ENCODE measurements at regions not wholly inside any gene's neighbourhood (a gene's known extent, or its start where the extent isn't known, plus 50 kb on each side); places are given as distances from the start of the nearest gene placed in this dataset.

GRCh38 chr5:143506836-143507552, 103.5 kb upstream of the NR3C1 start (continued):
- TF ChIP-seq ZNF142 (CRISPR knock-in tag; IDR thresholded peaks at IDR 0.05) (no peak), ZFP62 (CRISPR knock-in tag; IDR thresholded peaks at IDR 0.05) (no peak), BRF2 (CRISPR knock-in tag; IDR thresholded peaks at IDR 0.05) (no peak), ZNF761 (CRISPR knock-in tag; conservative IDR thresholded peaks at IDR 0.05) (no peak), TRIM22 (IDR thresholded peaks at IDR 0.05) (no peak), NCOA2 (CRISPR knock-in tag; IDR thresholded peaks at IDR 0.05) (peak; percentile 99), GATAD1 (CRISPR knock-in tag; IDR thresholded peaks at IDR 0.05) (peak; percentile 41; the same call in 1 of the 2 replicates), IRF9 (CRISPR knock-in tag; IDR thresholded peaks at IDR 0.05; ENCODE audit: borderline replicate concordance) (no peak; the same call in 1 of the 2 replicates), EP300 (IDR thresholded peaks at IDR 0.05; ENCODE audit: low read depth in 2 of 2, low read length in 2 of 2) (peak; percentile 76 to 99), EP300 (CRISPR knock-in tag; IDR thresholded peaks at IDR 0.05; ENCODE audit: borderline replicate concordance) (peak; percentile 91), ZNF513 (CRISPR knock-in tag; conservative IDR thresholded peaks at IDR 0.05) (no peak), ZNF670 (CRISPR knock-in tag; IDR thresholded peaks at IDR 0.05; ENCODE audit: borderline replicate concordance) (no peak; the same call in 1 of the 2 replicates), ZNF770 (CRISPR knock-in tag; IDR thresholded peaks at IDR 0.05) (no peak), ARID2 (CRISPR knock-in tag; IDR thresholded peaks at IDR 0.05; ENCODE audit: borderline replicate concordance) (no peak), ZNF709 (CRISPR knock-in tag; IDR thresholded peaks at IDR 0.05) (no peak; the same call in 1 of the 2 replicates), ZNF724P (CRISPR knock-in tag; IDR thresholded peaks at IDR 0.05; ENCODE audit: borderline replicate concordance) (no peak)

All from HepG2 (cell line).